Smooth muscle cell (in vitro differentiated cells): ENCODE measurements at regions not wholly inside any gene's neighbourhood (a gene's known extent, or its start where the extent isn't known, plus 50 kb on each side); places are given as distances from the start of the nearest gene placed in this dataset.

Experiments used
- DNase-seq: peaks from one replicate; lab custom pipeline; 2025; ENCODE audit not compliant: unreplicated experiment; lab: John Stamatoyannopoulos, UW
- H2AFZ ChIP-seq: fragments of 200-600 bp; sonication (generic); 2 replicates; pipeline ENCODE4 v1.6.0; 2016; ENCODE audit warnings: antibody characterized with exemption, low read depth, mild to moderate bottlenecking
- H3F3A ChIP-seq: fragments of 200-600 bp; sonication (generic); 2 replicates; pipeline ENCODE4 v1.6.0; 2017; ENCODE audit warnings: antibody characterized with exemption, low read depth
- H3K27ac ChIP-seq: fragments of 200-600 bp; sonication (generic); 2 replicates; pipeline ENCODE4 v1.5.1; 2016; ENCODE audit warnings: low read depth, mild to moderate bottlenecking
- H3K27me3 ChIP-seq: fragments of 200-600 bp; sonication (generic); 2 replicates; pipeline ENCODE4 v1.6.1; 2016; ENCODE audit warnings: low read depth, mild to moderate bottlenecking
- H3K36me3 ChIP-seq: fragments of 200-600 bp; sonication (generic); 2 replicates; pipeline ENCODE4 v1.5.1; 2016; ENCODE audit warnings: low read depth
- H3K4me1 ChIP-seq: fragments of 200-600 bp; sonication (generic); 2 replicates; pipeline ENCODE4 v1.5.1; 2016; ENCODE audit warnings: low read depth
- H3K4me2 ChIP-seq: fragments of 200-600 bp; sonication (generic); 2 replicates; pipeline ENCODE4 v1.6.0; 2016; ENCODE audit warnings: mild to moderate bottlenecking
- H3K4me3 ChIP-seq: fragments of 200-600 bp; sonication (generic); 2 replicates; pipeline ENCODE4 v1.5.1; 2016; ENCODE audit warnings: mild to moderate bottlenecking
- H3K79me2 ChIP-seq: fragments of 200-600 bp; sonication (generic); 2 replicates; pipeline ENCODE4 v1.6.0; 2016; ENCODE audit warnings: low read depth, mild to moderate bottlenecking
- H3K9ac ChIP-seq: fragments of 200-600 bp; sonication (generic); 2 replicates; pipeline ENCODE4 v1.6.0; 2016; ENCODE audit warnings: low read depth
- H3K9me3 ChIP-seq: fragments of 200-600 bp; sonication (generic); replicated peaks from 2 replicates; pipeline ENCODE4 v1.5.1; 2016; ENCODE audit warnings: low read depth
- H4K20me1 ChIP-seq: fragments of 200-600 bp; sonication (generic); 2 replicates; pipeline ENCODE4 v1.6.0; 2016; ENCODE audit warnings: low read depth
- WGBS: methylation state at CpG from one replicate; pipeline ENCODE4 v1.1.7; 2016; ENCODE audit warnings: low lambda C conversion rate; 5-methylcytosine and 5-hydroxymethylcytosine counted together
- TF ChIP-seq, protein P1 (sequence below): fragments of 200-600 bp; sonication (generic); IDR thresholded peaks from 2 replicates; pipeline ENCODE4 v1.5.1; 2017; ENCODE audit warnings: borderline replicate concordance, mild to moderate bottlenecking, antibody characterized with exemption; ENCODE audit not compliant: insufficient read depth, poor library complexity, severe bottlenecking

DNA sequence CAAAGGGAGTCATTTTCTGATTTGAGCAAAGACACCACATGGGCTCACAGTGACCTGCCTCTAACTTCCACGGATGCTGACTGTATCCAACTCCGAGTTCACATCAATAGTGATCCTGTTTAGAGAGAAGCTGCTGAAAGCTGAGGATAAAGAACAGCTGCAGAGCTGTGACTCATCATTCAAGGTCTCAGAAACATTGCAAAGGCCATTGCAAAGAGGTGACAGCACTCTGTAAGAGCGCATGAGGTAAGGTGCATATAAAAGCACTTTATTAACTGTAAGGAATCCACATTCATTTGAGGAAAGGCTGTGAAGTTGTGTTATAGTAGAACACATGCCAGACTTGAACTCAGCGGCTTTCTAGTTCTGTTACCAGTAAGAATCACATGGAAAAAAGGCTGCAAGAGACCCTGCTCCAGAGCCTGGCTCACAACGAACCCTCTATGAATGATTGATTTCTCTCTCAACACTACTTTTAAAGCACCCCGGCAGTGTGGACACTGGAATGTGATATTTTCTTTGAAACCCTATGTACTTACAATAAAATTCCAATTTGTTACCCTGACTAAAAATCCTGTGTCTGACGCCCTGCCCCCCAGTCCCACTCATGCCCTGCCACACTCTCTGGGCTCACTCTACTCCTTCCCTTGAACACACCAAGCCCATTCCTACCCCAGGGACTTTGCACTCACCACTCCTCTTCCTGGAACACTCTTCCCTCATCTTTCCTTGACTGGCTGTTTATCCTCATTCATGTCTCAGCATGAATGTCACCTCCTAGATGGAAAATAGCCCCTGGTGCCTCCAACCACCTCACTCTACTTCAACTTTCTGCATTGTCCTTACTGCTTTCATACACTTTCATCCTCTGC lies 111.2 kb downstream of the LSM3 start:
- Histone ChIP-seq H3K4me2 (peak overlapping the region; percentile 3), H3K9ac (no peak overlapping the region), H3K4me1 (peaks cover 6% of the 10 kb centered on the region), H3K27me3 (no peaks in the 10 kb centered on the region), H2AFZ (no peak overlapping the region), H3K36me3 (no peaks in the 10 kb centered on the region), H3K4me3 (no peak overlapping the region), H3F3A (peaks cover 21% of the 10 kb centered on the region), H3K9me3 (no peaks in the 10 kb centered on the region), H3K79me2 (no peaks in the 10 kb centered on the region), H4K20me1 (no peaks in the 10 kb centered on the region), H3K27ac (peak overlapping the region; percentile 38)
- no peak for DNase-seq
- TF ChIP-seq, protein P1, sequence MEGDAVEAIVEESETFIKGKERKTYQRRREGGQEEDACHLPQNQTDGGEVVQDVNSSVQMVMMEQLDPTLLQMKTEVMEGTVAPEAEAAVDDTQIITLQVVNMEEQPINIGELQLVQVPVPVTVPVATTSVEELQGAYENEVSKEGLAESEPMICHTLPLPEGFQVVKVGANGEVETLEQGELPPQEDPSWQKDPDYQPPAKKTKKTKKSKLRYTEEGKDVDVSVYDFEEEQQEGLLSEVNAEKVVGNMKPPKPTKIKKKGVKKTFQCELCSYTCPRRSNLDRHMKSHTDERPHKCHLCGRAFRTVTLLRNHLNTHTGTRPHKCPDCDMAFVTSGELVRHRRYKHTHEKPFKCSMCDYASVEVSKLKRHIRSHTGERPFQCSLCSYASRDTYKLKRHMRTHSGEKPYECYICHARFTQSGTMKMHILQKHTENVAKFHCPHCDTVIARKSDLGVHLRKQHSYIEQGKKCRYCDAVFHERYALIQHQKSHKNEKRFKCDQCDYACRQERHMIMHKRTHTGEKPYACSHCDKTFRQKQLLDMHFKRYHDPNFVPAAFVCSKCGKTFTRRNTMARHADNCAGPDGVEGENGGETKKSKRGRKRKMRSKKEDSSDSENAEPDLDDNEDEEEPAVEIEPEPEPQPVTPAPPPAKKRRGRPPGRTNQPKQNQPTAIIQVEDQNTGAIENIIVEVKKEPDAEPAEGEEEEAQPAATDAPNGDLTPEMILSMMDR, result no peak
- WGBS, result 23% methylated on average over 7 of the region's 7 CpGs

DNA sequence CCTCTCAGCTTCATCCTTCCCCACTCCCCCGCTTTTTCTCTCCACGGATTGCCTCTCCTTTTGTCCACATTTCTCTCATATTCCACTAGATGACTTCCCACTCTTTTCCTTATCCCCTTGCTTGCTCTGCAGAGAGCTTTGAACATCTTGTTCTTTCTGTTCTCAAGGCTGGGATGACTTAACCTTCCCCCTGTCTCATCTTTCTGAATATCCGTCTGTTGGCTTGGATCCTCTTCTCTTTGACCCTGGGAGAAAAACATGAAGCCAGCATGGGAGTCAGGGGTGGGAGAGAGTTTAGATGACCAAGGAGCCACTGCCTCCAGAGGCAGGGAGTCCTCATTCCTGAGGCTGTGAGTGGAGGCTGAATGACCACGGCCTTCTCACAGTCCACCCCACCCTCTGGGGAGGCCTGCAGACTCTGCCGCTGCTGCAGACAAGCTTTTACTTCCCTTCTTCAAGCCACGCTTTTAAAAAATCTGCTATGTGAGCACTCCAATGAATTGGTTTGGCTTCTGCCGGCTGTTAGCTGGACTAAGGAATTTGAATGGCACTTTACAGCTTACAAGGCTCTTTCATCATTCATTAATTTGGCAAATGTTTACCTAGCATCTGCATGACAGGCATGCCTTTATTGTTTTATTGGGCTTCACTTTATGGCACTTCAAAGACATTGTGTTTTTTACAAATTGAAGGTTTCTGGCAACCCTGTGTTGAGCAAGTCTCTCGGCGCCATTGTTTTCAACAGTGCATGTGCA lies 111.6 kb upstream of the SLC6A6 start:
- H2AFZ ChIP-seq, result no peak overlapping the region
- DNase-seq, result no peak
- peaks cover 21% of the 10 kb centered on the region for H3F3A ChIP-seq
- H3K4me1 ChIP-seq, result peaks cover 6% of the 10 kb centered on the region
- H3K36me3 ChIP-seq, result no peaks in the 10 kb centered on the region
- H3K27me3 ChIP-seq, result no peaks in the 10 kb centered on the region
- 33% methylated on average over 9 of the region's 9 CpGs for WGBS
- no peak overlapping the region for H3K9ac ChIP-seq
- H3K4me3 ChIP-seq, result no peak overlapping the region
- TF ChIP-seq, protein P1, result no peak
- no peak overlapping the region for H3K27ac ChIP-seq
- H3K9me3 ChIP-seq, result no peaks in the 10 kb centered on the region
- H4K20me1 ChIP-seq, result no peaks in the 10 kb centered on the region
- no peak overlapping the region for H3K4me2 ChIP-seq
- H3K79me2 ChIP-seq, result no peaks in the 10 kb centered on the region

DNA sequence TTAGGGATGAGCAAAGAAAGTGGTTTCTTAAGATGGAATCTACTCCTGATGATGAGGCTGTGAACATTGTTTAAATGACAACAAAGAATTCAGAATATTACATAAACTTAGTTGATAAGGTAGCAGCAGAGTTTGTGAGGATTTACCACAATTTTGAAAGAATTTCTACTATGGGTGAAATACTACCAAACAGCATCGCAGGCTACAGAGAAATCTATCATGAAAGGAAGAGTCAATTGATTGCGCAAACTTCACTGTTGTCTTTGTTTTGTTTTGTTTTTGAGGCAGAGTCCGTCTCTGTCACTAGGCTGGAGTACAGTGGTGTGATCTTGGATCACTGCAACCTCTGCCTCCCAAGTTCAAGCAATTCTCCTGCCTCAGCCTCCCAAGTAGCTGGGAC lies 107.4 kb upstream of the SLC6A6 start:
- Histone ChIP-seq H3K36me3 (no peaks in the 10 kb centered on the region), H3K27ac (no peak overlapping the region), H3K9me3 (no peaks in the 10 kb centered on the region), H3K9ac (no peak overlapping the region), H3K27me3 (no peaks in the 10 kb centered on the region), H3K4me3 (no peak overlapping the region), H2AFZ (no peak overlapping the region), H3F3A (peaks cover 14% of the 10 kb centered on the region), H3K4me1 (peaks cover 6% of the 10 kb centered on the region), H4K20me1 (no peaks in the 10 kb centered on the region), H3K79me2 (no peaks in the 10 kb centered on the region), H3K4me2 (no peak overlapping the region)
- TF ChIP-seq, protein P1, result no peak
- WGBS, result 93% methylated on average over 3 of the region's 3 CpGs
- DNase-seq, result no peak
